HG03025 (cell line): ENCODE measurements at regions not wholly inside any gene's neighbourhood (a gene's known extent, or its start where the extent isn't known, plus 50 kb on each side); places are given as distances from the start of the nearest gene placed in this dataset.
"Not testable (repeated sequence)": the region's sequence is repeated elsewhere in the genome, so short reads cannot be mapped to it uniquely, and the experiment has no call there.

Experiments used
- ATAC-seq: cut with Tn5 transposase; IDR thresholded peaks from one replicate; pipeline ENCODE4 v1.9.1; 2021; ENCODE audit warnings: mild to moderate bottlenecking, moderate library complexity; ENCODE audit not compliant: unreplicated experiment, low FRiP score

- no peak for ATAC-seq
Observed at GRCh38 chr2:154577390-154577789, 121.1 kb upstream of the KCNJ3 start.

DNA sequence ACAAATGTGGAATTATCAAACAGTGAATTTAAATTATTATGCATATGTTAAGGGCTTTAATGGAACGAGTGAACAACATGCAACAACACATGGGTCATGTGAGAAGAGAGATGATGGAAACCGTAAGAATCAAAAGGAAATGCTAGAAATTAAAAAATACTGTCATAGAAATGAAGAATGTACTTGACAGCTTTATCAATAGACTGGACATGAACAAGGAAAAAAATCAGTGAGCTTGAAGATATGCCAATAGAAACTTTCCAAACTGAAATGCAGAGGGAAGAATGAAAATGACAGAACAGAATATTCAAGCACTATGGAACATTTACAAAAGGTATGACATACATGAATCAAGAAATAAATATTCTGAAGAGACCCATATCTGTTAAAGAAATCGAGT lies 117.7 kb upstream of the KCNJ3 start:
- ATAC-seq, result no peak

DNA sequence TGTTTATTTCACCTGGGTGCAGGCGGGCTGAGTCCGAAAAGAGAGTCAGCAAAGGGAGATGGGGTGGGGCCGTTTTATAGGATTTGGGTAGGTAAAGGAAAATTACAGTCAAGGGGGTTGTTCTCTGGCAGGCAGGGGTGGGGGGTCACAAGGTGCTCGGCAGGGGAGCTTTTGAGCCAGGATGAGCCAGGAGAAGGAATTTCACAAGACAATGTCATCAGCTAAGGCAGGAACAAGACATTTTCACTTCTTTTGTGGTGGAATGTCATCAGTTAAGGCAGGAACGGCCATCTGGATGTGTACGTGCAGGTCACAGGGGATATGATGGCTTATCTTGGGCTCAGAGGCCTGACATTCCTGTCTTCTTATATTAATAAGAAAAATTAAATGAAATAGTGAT lies 115.8 kb upstream of the KCNJ3 start:
- not testable (repeated sequence) for ATAC-seq

DNA sequence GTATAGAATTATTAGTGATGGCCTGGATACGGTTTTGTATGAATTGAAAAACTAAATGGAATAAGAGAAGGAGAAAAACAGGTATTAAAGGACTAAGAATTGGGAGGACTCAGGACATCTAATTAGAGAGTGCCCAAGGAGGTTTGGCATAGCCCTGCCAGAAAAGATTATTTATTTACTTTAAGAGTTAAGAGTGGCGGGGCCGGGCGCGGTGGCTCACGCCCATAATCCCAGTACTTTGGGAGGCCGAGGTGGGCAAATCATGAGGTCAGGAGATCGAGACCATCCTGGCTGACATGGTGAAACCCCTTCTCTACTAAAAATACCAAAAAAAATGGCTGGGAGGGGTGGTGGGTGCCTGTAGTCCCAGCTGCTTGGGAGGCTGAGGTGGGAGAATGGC lies 115.2 kb upstream of the KCNJ3 start:
- ATAC-seq, result not testable (repeated sequence)

GRCh38 chr2:154587739-154588138 lies 110.8 kb upstream of the KCNJ3 start:
- ATAC-seq, result no peak

GRCh38 chr2:154588838-154589237 lies 109.7 kb upstream of the KCNJ3 start:
- ATAC-seq, result no peak

GRCh38 chr2:154589514-154589913 lies 109.0 kb upstream of the KCNJ3 start:
- ATAC-seq, result no peak

DNA sequence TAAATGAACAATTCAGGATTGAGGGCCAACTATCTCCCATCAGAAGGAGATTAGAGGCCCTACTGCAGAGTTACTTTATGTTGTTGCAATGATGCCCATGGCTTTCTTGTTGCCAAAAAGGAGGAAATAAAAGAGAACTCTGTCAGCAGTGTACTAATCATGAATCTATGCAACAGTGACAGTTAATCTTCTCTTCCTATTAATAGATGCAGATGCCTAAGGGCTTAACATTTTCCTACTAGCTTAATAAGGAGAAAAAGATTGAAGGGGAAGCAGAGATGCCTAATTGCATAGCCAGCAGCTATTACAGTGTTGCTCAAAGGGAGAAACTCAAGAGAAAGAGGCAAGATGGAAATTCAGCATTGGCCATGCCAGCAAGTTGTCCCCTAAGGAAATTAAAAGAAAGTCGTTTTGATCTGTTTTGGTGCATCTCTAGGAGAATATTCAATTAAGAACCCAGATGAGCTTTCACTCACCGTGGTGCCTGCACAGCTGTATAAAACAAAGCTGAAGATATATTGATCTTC lies 107.1 kb upstream of the KCNJ3 start:
- no peak for ATAC-seq

DNA sequence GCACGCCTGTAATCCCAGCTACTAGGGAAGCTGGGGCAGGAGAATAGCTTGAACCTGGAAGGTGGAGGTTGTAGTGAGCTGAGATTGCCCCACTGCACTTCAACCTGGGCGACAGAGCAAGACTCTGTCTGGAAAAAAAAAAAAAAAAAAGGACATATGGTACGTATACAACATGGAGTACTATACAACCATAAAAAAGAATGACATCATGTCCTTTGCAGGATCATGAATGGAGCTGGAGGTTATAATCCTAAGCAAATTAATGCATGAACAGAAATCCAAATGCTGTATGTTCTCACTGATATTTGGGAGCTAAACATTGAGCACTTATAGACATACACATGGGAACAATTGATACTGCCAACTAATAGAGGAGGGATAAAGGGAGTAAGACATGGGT lies 99.3 kb upstream of the KCNJ3 start:
- ATAC-seq, result no peak

- no peak for ATAC-seq
Observed at GRCh38 chr2:154600927-154601494, 97.5 kb upstream of the KCNJ3 start.

DNA sequence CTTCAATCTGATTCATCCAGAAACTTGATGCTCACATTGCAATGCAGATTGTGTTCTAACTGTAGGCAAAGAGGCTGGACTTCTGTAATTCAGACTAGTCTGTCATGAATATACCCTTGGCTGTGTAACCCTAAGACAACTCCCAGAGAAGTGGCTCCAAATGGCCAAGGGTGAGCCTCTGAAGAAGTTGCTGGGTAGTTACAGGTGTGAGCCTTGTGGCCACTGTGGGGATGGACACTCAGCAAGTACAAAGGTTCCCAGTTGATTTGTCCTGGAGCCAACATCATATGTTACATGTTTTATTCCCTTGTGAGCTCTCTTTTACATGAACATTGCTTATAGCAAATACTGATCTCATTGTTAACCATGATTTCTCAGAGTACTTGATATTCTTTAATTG lies 94.8 kb upstream of the KCNJ3 start:
- ATAC-seq, result no peak

GRCh38 chr2:154608438-154608837 lies 90.1 kb upstream of the KCNJ3 start:
- no peak for ATAC-seq

- no peak for ATAC-seq
Observed at GRCh38 chr2:154614906-154615305, 83.6 kb upstream of the KCNJ3 start.

GRCh38 chr2:154616659-154617058 lies 81.8 kb upstream of the KCNJ3 start:
- ATAC-seq, result no peak

DNA sequence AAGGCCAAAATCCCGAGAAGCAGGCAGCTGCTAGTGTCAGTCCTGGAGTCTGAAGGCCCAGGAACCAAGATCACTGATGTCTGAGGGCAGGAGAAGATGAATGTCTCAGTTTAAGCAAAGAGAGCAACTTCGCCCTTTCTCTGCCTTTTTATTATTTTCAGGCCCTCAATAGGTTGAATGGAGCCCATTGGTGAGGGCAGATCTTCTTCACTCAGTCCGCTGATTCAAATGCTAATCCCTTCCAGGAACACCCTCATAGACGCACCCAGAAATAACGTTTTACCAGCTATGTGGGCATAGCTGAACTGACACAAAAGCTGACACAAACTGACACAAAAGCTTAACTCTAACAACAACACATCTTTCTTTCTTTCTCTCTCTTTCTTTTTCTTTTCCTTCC lies 78.0 kb upstream of the KCNJ3 start:
- ATAC-seq, result no peak

DNA sequence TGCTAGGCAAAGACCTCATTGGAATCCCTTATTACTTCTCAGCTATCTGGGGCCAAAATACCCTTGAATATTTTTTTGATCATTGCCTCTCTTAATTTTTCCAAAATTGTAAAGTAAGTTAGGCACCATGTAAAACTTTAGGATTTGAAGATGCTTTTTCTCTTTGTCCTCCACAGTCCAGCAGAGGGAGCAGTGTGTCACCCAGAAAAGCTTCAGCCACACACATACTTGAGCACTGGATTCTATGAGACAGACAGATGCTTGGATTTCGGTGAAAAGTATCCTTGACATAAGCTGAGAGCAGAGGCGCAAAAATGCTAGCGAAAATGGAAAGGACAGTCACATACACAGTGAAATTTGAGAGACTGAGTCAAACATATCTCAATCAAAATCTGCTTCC lies 74.7 kb upstream of the KCNJ3 start:
- peak; percentile 70 for ATAC-seq

DNA sequence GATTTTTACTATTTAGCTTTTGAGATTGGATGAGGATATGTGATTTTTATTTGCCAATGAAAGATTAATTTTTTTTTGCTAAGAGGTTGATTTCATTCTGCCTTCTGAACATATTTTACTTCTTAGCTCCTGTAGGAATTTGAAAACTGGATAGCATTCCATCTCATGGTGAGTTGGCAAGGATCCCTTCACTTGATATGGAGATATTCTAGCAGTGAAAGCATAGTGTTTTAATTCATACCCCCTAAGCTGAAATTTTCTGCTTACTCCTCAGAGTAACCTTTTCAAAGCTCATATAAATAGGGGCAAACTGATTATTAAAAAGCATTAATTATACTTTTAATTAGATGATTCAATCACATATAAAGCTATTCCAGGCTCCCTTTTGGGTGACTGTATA lies 61.0 kb upstream of the KCNJ3 start:
- ATAC-seq, result no peak

GRCh38 chr2:154638783-154639182 lies 59.7 kb upstream of the KCNJ3 start:
- no peak for ATAC-seq

GRCh38 chr2:154640000-154640399 lies 58.5 kb upstream of the KCNJ3 start:
- ATAC-seq, result no peak
